MM.1S (cell line): ENCODE measurements at regions not wholly inside any gene's neighbourhood (a gene's known extent, or its start where the extent isn't known, plus 50 kb on each side); places are given as distances from the start of the nearest gene placed in this dataset.

ENCODE experiments used
- CTCF ChIP-seq: fragments of 300-600 bp; sonication (generic); IDR thresholded peaks from 2 replicates; pipeline ENCODE4 v1.5.1; 2016; ENCODE audit warnings: antibody characterized with exemption, low read length, mixed read lengths
- EZH2 ChIP-seq: fragments of 300-600 bp; sonication (generic); optimal IDR thresholded peaks from 2 replicates; pipeline ENCODE3; 2017; ENCODE audit warnings: low read depth, mild to moderate bottlenecking, antibody characterized with exemption, low read length, mixed read lengths

- no peak for TF ChIP-seq EZH2
- no peak for TF ChIP-seq CTCF
These were observed 648.2 kb upstream of the STXBP6 start for GRCh38 chr14:25698111-25698510.
